NOMO-1 (cell line): ENCODE measurements at regions not wholly inside any gene's neighbourhood (a gene's known extent, or its start where the extent isn't known, plus 50 kb on each side); places are given as distances from the start of the nearest gene placed in this dataset.
"Not testable (repeated sequence)": the region's sequence is repeated elsewhere in the genome, so short reads cannot be mapped to it uniquely, and the experiment has no call there.

Source experiments
- DNase-seq, 2 experiments: peaks; one replicate each; lab custom pipeline; 2025; ENCODE audit not compliant: unreplicated experiment in 2 of 2; lab: John Stamatoyannopoulos, UW

DNA sequence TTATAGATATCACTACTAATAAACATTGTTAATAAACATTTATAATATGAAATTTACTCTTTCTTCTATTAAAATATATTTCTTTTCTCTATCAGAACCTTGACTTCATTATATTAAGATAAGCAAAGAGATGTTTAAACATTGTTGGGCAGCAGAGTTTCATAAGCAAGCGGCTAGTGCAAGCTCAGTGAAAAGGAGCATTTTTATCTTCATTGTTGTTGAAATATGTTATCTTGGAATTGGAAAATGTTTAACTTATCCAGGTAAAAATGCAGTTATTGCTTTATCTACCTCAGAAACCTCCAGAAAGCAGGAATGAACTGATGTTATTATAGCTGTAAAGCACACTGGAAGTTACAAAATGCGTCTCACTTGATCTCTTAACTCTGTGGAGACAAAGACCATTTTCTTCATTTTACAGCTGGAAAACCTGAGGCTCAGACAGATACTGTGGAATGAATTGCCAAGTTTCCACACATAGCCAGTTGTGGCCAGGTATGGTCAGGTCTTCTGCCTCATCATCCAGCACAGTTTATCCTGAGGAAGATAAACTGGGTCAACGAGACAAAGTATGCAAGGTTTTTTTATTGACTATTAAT, 934.6 kb upstream of the FAM98A start:
- DNase-seq: no peak

DNA sequence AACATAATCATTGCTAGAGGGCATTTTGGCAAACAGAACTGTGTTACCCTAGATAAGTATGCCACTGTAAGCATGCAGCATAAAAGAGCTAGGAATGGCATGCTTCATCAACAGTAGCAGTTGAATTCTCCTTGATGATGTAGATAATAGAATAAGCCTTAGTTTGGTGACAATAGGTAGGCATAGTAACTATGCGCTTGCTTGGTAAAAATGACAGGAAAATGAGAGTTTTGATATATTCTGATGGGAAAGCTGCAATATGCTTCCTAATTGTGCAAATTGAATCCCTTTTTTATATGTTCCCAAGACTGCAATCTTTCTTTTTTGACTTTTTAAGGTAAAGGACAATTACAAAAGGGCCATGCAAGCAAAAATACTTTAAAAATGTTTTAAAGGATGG, 930.9 kb upstream of the FAM98A start:
- DNase-seq: no peak

DNA sequence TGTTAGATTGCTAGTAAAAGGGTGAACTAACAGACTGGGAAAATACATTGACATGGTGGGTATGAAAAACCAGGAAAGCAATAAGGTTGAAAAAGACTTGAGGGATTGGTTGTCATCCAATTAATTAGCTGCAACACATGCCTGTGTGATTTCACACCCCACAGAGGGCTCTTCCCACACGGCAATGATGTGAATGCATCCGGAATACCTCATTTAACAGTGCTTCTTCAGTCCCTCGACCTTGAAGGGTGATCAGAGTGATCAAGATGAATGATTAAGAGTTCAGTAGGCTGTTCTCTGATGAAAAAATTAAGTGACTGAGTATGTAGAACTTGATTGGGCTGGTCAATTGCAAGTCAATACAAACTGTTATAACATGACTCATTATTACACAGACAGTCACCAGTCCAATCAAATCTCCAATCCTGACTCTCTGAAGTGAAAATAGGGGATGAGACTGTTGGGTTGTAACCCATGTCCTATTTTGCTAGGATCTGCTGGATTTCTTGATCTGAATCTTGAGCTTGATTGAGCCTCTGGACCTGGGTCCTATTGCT, 924.9 kb upstream of the FAM98A start:
- DNase-seq: no peak

DNA sequence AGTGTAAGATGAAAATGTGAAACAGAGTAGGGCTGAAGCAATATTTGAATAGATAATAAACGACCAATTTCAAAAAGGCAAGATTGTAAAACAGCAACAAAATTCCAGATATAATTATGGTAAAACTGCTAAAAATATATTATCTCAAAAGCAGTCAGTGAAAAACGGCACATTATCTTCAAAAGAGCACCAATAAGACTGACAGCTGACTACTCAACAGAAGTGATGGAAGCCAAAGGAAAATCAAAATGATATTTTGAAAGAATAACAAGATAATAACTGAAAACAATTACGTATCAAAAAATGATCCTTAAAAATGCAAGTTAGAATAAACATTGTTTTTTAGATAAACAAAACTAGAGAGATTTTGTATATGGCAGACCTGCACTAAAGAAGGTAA, 920.6 kb upstream of the FAM98A start:
- DNase-seq: no peak

DNA sequence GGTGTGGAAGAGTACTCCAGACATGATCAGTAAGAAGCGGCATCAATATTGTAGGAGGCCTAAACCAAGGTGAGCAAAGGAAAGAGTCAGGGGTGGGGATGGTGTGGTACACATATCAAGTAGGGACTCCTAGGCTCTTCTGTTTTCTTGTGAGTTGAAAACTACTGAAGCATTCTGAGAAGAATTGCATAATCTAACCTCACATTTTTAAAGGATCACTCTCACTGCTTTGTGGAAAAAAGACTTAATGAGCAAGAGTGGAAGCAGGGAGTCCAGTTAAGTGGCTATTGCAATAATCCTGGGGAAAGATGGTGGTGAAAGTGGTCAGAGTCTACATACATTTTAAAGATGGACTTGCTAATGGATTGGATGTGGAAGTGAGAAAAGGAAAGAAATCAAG, 899.5 kb upstream of the FAM98A start:
- DNase-seq: no peak

DNA sequence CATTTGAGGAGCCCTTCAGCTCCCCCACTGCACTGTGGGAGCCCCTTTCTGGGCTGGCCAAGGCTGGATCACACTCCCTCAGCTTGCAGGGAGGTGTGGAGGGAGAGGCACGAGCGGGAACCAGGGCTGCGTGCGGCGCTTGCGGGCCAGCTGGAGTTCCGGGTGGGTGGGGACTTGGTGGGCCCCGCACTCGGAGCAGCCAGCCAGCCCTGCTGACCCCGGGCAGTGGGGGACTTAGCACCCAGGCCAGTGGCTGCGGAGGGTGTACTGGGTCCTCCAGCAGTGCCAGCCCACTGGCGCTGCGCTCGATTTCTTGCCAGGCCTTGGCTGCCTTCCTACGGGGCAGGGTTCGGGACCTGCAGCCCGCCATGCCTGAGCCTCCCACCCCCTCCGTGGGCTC, 895.1 kb upstream of the FAM98A start:
- DNase-seq: not testable (repeated sequence)

DNA sequence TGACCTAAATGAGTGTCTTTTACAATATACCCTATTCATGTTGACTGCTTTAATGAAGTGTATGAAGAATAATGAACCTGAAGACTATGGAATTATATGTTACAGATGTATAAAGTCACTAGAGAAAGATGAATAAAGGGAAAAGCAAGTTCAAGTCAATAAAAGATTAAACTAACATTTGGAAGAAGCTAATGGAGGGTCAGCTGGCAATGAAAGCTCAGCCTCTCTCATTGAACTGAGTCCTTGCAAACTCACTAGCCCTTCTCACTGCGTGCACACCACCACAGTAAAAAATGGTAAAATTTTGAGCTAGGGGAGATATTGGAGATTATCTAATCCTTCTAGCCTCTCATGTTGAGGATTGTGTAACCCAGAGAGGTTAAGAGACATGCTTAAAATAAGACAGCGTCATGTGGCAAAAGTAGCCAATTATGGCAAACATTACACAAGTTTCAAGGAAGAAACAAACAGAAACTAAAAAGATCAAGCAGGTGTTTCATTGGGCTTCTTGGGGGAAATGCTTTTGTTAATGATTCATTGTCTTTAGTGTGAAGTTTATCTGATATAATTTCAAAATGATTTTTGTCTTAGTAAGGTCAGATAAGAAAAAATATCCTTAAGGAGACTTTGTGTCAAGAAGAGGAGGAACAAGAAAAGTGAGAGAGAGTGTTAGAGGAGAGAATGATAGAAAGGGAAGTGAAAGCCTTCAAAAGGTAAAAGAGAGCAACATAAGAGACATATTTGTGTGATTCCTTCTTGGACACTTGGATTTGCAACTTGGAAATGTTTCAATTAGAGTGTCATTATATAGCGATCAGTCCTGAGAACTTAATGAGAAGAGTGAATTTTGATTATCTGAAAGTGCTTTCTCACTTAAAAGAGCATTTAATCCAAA, 893.7 kb upstream of the FAM98A start:
- peak; percentile 41 to 80 for DNase-seq

DNA sequence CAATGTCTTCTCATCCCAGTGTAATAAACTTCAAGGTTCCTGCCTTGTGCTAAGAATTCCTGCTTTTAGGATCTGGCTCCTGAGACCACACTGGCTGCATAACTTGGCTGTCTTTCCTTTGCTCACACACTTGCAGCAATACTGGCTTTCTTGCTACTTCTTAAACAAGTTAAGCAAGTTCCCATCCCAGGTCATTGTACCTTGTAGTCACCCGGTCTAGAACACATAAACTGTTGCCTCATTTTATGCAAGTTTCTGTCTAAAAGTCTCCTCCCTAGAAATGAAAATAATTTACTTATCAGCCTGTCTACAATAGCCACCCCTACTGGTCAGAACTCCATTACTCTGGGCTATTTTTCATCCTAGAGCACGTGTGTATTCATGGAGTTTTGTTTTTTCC, 887.9 kb upstream of the FAM98A start:
- DNase-seq: no peak

DNA sequence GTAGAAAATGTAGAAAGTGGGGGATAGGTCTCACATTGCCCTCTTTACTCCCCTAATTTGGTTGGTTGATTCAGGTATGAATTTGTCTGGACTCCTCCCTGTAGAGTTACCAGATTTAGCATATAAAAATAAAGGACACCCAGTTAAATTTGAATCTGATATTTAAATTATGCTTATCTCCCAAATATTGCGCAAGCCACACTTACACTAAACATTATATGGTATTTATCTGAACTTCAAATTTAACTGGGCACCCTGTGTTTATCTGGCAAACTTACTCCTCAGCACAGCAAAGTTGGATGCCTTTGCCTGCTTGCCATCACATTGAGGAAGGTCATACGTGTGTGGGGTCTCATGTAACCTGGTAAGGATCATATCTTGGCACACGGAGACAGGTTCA, 882.4 kb upstream of the FAM98A start:
- no peak for DNase-seq

DNA sequence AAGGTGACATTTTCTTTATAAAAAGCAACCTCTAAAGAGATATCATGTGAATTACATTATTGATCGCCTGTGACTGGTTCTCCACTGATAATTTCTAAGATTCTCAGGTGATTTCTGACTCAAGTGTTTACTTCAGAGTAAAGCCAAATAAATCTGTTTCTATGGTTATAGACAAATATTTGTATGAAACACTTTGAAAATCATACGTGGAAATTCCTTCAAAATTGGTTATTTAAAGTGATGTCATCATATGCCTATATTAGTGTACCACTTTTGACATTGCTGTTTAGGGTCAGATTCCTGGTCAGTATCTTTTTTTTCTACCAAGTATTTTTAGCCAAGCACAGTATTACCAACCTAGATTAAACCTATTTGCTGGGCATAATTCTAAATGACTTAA, 881.3 kb upstream of the FAM98A start:
- DNase-seq: no peak

DNA sequence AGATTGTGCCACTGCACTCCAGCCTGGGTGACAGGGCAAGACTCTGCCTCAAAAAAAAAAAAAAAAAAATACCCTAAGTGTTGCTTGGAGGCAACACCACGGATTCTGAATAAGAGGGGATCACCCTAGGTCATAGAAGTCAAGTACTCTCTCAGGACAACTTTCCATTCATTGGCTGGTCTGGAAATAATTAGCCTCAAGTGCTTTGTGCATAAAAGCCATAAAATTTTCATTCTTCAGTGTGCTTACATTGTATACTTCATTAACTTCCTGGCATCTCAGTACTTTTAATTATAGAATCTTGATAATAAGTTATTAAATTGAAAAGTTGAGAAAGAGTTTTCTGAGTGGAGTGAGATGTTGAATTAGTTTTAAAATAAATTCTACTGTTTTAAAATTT, 876.1 kb upstream of the FAM98A start:
- no peak for DNase-seq

DNA sequence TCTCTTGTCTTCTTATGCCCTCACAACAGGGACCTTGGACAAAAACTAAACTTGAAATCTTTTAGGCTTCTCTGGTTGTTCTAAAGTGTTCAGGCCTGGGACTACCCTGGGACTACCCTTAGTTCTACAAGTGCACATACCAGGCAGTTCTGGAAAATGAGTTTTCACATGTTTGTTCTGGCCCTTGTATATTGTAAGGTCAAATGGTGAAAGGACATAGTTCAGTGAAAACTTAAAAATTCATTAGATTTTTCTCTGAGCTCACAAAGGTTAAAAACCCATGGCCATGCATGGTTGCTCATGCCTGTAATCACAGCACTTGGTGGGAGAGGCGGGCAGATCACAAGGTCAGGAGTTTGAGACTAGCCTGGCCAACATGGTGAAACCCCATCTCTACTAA, 875.5 kb upstream of the FAM98A start:
- DNase-seq: no peak

DNA sequence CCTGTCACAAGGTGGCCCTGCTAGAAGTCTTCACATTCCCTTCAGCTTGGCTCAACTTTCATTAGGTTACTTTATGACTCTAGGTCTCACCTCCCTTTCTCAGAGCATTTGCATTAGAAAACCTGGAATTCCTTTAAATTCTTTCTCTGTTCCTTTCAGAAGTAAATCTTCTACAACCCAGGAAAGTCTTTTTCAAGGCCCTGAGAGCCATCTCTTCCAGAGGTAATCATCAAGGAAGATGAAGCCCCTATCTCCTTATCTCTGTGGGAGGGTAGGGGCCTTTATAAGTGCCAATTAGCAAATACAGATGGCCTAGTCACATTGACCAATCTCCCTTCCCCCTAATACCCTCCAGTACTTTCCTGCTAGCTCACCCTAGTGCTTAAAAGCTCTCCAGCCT, 848.0 kb upstream of the FAM98A start:
- DNase-seq: no peak

DNA sequence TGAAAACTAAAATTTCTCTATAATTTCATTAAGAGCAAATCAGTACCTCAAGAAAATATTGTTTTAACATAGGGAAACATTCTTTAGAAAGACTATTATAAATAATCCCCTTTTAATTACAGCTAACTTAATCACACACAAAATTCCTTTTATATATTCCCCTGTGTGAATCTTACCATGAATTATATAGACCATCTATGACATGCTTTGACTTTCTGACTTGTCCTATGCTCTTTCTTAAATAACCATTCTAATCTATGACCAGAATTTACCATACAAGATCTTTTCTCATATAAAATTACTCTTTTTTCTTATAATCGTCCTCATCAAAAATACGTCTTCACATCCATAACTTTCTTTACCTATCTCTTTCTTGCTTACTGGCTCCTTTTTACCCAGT, 824.2 kb upstream of the FAM98A start:
- DNase-seq: no peak

DNA sequence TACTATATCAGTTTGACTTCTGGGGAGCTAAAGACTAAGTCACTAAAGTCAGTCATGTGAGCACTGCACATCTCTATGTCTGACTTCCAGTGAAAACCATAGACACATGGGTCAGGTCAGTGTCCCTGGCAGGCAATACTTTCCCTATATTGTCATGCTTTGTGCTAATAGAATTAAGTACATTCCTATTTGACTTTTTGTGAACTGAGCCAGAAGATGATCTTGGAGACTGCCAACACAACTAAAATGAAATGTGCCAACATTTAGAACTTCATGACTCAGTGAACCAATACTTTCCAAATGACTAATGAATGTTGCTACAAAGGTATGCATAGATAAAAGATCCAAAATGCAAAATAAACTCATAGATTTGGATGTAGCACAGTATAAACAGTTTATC, 820.8 kb upstream of the FAM98A start:
- DNase-seq: no peak

DNA sequence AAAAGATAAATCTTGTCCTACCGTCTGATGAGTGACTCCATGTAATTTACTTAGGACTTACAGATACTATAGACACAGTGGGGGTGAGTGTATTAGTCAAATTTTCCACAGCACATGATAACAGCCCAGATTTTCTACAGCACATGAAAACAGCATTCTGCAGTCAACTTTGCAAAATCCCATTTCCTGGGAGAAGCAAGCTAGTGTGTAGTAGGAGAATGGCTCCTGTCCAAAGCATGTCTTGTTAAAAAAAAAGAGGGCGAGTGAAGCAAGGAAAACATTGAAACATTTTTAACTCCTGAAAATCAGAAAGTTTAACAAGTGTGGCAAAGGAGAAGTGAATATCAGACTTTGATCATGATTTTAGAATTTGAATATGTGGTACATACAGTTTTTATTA, 817.8 kb upstream of the FAM98A start:
- no peak for DNase-seq

DNA sequence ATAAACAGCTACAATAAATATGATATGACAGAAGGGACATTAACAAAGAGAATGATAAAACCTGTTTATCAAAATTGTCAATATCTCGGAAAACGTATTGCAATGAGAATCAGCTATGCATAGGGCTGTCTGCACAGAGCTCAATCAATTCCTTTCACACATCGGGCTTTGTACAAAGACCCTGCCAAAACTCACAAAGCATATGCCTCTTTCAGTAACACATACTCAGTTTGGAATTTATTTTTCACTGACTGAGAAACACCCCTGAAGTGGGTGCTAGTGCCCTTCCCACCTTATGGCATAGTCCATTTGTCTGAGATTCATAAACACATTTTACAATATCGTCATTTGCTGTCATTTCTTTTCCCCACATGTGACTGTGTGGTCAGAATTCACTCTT, 815.8 kb upstream of the FAM98A start:
- DNase-seq: no peak

DNA sequence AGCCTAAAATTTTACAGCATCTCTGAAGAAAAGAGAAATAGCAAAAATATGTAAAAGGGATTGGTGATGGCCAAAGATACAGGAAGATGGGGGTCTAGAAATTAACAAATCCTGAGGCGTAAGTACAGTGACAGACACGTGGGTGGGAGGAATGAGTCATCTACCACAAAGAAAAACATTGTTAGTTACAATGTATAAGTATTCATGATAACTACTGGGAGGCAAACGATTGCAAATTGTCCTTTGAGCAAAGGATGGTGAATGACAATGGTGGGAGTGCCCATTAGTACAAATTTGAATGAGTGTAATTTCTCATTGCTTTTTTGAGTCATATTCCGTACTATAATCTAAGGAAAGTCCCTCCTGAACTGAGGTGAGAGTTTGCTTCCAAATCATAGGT, 809.0 kb upstream of the FAM98A start:
- no peak for DNase-seq

DNA sequence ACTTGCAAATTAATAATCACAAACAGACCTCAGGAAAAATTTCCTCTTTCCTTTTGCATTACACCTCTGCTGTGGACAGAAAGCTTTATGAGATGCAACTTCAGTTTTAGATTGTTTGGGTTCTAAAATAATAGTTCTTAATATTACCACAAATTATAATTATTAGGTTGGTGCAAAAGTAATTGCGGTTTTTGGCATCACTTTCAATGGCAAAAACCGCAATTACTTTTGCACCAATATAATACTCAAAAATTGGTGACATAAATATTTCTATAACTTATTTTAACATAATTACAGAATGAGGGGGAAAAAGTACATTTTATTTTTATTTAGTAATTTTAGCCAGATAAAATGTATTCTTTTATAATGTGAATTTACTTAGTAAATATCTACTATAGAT, 804.4 kb upstream of the FAM98A start:
- no peak for DNase-seq

DNA sequence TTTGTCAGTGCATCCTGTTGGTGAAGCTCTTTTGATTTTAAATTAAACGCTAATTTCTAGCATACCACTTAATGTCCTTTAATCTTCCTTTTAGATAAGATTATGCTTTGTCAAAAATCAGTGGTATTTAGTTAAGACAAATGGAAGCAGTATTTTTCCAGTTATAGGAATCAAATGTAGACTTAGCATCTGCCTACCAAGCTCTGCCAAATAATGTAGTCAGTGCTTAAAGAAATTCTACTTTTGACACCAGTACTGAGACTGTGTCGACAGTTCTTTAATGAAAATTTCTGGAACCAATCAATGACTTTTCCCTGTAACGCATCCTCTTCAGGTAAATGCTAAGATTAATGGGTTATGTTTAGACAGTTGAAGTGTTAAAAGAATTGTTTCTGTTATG, 803.3 kb upstream of the FAM98A start:
- no peak for DNase-seq

DNA sequence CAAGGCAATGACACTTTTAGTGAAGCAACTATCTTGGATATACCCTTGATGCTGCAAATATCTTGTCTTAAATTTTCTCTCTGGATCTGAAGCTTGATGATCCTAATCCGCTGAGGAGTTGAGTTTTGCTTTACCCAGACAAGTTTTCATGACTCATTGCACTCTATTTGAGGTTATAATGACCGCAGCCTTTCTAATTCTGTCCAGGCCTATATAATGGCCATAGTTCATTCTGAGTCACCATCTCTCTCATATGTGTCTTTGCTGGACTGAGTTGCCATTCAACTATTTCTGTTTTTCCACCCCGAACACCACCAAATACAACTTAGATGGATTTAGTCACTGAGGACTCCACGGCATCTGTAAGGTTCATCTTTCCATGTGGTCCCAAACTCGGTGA, 802.1 kb upstream of the FAM98A start:
- peak in 1 of 2 experiments; percentile 0 for DNase-seq

DNA sequence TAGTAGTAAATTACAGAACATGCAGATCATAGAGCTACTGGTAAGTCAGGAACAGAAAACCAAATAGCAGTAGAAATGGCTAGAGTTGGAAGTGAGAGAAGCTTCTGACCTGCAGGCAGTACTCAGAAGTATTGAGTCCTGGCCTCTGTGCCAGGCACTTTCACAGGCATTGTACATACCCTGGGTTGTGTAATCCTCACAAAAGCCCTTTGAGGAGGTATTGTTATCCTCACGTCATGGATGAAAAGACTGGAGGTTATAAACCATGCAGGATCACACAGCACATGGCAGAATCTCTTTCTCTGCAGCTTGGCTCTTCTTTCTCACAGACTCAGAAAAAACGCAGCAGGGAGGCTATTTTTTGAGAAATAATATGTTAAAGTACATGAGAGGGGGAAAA, 789.3 kb upstream of the FAM98A start:
- DNase-seq: no peak
